SK-N-SH treated with all-trans-retinoic acid at 6 μM for 48 hours (cell line): ENCODE measurements at regions not wholly inside any gene's neighbourhood (a gene's known extent, or its start where the extent isn't known, plus 50 kb on each side); places are given as distances from the start of the nearest gene placed in this dataset.

ENCODE experiments used
- ATAC-seq: fragments of 200-7000 bp; cut with Tn5 transposase; 3 replicates; pipeline ENCODE4 v1.9.1; 2020; ENCODE audit warnings: mild to moderate bottlenecking, moderate library complexity
- ARNTL ChIP-seq: fragments of 450-650 bp; formaldehyde crosslinking; IDR thresholded peaks from 2 replicates; pipeline ENCODE4 v1.5.0; 2020; ENCODE audit warnings: low read depth, mild to moderate bottlenecking, moderate library complexity, borderline replicate concordance
- BACH2 ChIP-seq: fragments of 250-450 bp; sonication (Bioruptor Pico); IDR thresholded peaks from 2 replicates; pipeline ENCODE4 v1.9.0; 2021; ENCODE audit warnings: mild to moderate bottlenecking, borderline replicate concordance
- CREB5 ChIP-seq: fragments of 250-450 bp; sonication (Bioruptor Pico); IDR thresholded peaks from 2 replicates; pipeline ENCODE4 v1.5.1; 2020; ENCODE audit warnings: low read depth, mild to moderate bottlenecking, moderate library complexity
- CSDC2 ChIP-seq: fragments of 250-450 bp; sonication (Bioruptor Pico); IDR thresholded peaks from 2 replicates; pipeline ENCODE4 v1.5.0; 2020; ENCODE audit warnings: mild to moderate bottlenecking, moderate library complexity
- CSRNP3 ChIP-seq: fragments of 250-450 bp; sonication (Bioruptor Pico); IDR thresholded peaks from 2 replicates; pipeline ENCODE4 v1.5.1; 2021; ENCODE audit warnings: mild to moderate bottlenecking, moderate library complexity
- GLIS3 ChIP-seq: fragments of 250-450 bp; sonication (Bioruptor Pico); IDR thresholded peaks from 2 replicates; pipeline ENCODE4 v1.5.0; 2020; ENCODE audit warnings: mild to moderate bottlenecking, moderate library complexity
- ISL1 ChIP-seq: fragments of 250-450 bp; sonication (Bioruptor Pico); IDR thresholded peaks from 2 replicates; pipeline ENCODE4 v2.1.2; 2022; ENCODE audit warnings: mild to moderate bottlenecking, moderate library complexity
- PPARA ChIP-seq: fragments of 250-450 bp; sonication (Bioruptor Pico); IDR thresholded peaks from 2 replicates; pipeline ENCODE4 v1.5.0; 2020; ENCODE audit warnings: mild to moderate bottlenecking, borderline replicate concordance
- RARB ChIP-seq: fragments of 250-450 bp; sonication (Bioruptor Pico); IDR thresholded peaks from 2 replicates; pipeline ENCODE4 v1.8.0; 2021; ENCODE audit warnings: mild to moderate bottlenecking, moderate library complexity
- SNAI2 ChIP-seq: fragments of 250-450 bp; sonication (Bioruptor Pico); IDR thresholded peaks from 2 replicates; pipeline ENCODE4 v1.5.0; 2020; ENCODE audit warnings: mild to moderate bottlenecking, moderate library complexity
- TCF4 ChIP-seq: fragments of 250-450 bp; sonication (Bioruptor Pico); IDR thresholded peaks from 2 replicates; pipeline ENCODE4 v1.8.0; 2021; ENCODE audit warnings: mild to moderate bottlenecking, moderate library complexity, borderline replicate concordance
- TSHZ2 ChIP-seq: fragments of 250-450 bp; sonication (Bioruptor Pico); IDR thresholded peaks from 2 replicates; pipeline ENCODE4 v1.5.0; 2020; ENCODE audit warnings: mild to moderate bottlenecking, moderate library complexity
- ZC3H10 ChIP-seq: fragments of 250-450 bp; sonication (Bioruptor Pico); IDR thresholded peaks from 2 replicates; pipeline ENCODE4 v1.5.1; 2021; ENCODE audit warnings: mild to moderate bottlenecking, moderate library complexity
- ZFP3 ChIP-seq: fragments of 250-450 bp; sonication (Bioruptor Pico); IDR thresholded peaks from 2 replicates; pipeline ENCODE4 v1.5.0; 2020; ENCODE audit warnings: mild to moderate bottlenecking, moderate library complexity
- ZFP30 ChIP-seq: fragments of 450-650 bp; formaldehyde crosslinking; IDR thresholded peaks from 2 replicates; pipeline ENCODE4 v1.5.0; 2022; ENCODE audit warnings: mild to moderate bottlenecking, moderate library complexity
- ZNF565 ChIP-seq: fragments of 450-650 bp; formaldehyde crosslinking; conservative IDR thresholded peaks from 2 replicates; pipeline ENCODE4 v1.5.0; 2020; ENCODE audit warnings: low read depth, mild to moderate bottlenecking, moderate library complexity
- ZNF70 ChIP-seq: fragments of 450-650 bp; formaldehyde crosslinking; IDR thresholded peaks from 2 replicates; pipeline ENCODE4 v1.5.0; 2020; ENCODE audit warnings: mild to moderate bottlenecking, moderate library complexity
- ZNF8 ChIP-seq: fragments of 450-650 bp; formaldehyde crosslinking; IDR thresholded peaks from 2 replicates; pipeline ENCODE4 v1.5.0; 2020; ENCODE audit warnings: mild to moderate bottlenecking, moderate library complexity
- TF ChIP-seq, protein P1 (sequence below): fragments of 250-450 bp; sonication (Bioruptor Pico); IDR thresholded peaks from 2 replicates; pipeline ENCODE4 v1.8.0; 2021; ENCODE audit warnings: low read depth, mild to moderate bottlenecking, moderate library complexity, borderline replicate concordance
- TF ChIP-seq, protein P2 (sequence below): fragments of 250-450 bp; sonication (Bioruptor Pico); IDR thresholded peaks from 2 replicates; pipeline ENCODE4 v1.8.0; 2020; ENCODE audit warnings: mild to moderate bottlenecking, moderate library complexity, borderline replicate concordance

GRCh38 chr3:39631136-39631535, 163.7 kb downstream of the MOBP start (continued):
- TF ChIP-seq CSRNP3 (no peak), ZNF565 (no peak), CSDC2 (CRISPR knock-in tag) (no peak), ZFP30 (CRISPR knock-in tag) (no peak), TCF4 (CRISPR knock-in tag) (no peak), RARB (CRISPR knock-in tag) (no peak)

DNA sequence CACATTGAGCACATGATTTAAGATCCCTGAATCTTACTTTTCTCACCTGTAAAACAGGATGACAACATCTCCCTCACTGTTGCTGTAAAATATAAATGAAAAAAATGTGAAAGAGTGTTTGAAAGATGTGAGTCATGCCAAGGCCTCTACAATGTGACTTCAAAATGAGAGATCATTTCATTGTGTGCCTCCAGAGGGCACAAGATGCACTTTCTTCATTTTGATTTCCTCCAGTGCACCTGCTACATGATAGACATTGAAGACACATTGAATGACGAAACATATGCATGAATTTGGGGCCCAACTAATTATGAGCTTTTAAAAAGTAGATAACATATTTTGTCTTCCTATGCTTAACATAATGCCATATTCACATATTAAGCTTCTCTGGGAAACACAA, 170.3 kb downstream of the MOBP start:
- peak; percentile 54 for ATAC-seq
- TF ChIP-seq SNAI2 (no peak), TSHZ2 (CRISPR knock-in tag) (no peak), ZC3H10 (0 out of 2 replicates have a peak, but pooled peaks have one; percentile 46), CREB5 (CRISPR knock-in tag) (no peak), ZNF70 (CRISPR knock-in tag) (no peak)

DNA sequence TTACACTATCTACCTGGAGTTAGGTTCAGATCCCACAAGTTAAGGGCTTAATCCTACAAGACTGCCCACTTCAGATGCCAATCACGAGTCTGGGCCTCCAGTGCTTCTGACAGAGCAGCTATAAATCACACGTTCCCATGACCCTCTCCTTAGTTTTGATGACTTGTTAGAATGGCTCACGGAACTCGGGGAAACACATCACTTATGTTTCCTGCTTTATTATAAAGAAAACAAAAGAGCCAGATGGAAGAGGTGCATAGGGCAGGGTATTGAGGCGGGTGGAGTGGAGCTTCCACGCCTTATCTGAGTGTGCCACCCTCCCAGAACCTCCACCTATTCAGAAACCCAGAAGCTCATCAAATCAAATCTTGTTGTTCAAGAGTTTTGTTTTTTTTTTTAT, 170.8 kb downstream of the MOBP start:
- no peak for ATAC-seq

More for the DNA sequence above, 170.8 kb downstream of the MOBP start:
- TF ChIP-seq ISL1 (CRISPR knock-in tag) (no peak), ZNF70 (CRISPR knock-in tag) (no peak), BACH2 (CRISPR knock-in tag) (no peak), PPARA (CRISPR knock-in tag) (no peak), SNAI2 (no peak), CSRNP3 (no peak), ARNTL (CRISPR knock-in tag) (no peak), ZNF8 (CRISPR knock-in tag) (no peak), CSDC2 (CRISPR knock-in tag) (no peak), ZNF565 (no peak), ZFP3 (CRISPR knock-in tag) (no peak), TCF4 (CRISPR knock-in tag) (no peak), TSHZ2 (CRISPR knock-in tag) (no peak), GLIS3 (CRISPR knock-in tag) (no peak), ZFP30 (CRISPR knock-in tag) (no peak)
- TF ChIP-seq, protein P1, sequence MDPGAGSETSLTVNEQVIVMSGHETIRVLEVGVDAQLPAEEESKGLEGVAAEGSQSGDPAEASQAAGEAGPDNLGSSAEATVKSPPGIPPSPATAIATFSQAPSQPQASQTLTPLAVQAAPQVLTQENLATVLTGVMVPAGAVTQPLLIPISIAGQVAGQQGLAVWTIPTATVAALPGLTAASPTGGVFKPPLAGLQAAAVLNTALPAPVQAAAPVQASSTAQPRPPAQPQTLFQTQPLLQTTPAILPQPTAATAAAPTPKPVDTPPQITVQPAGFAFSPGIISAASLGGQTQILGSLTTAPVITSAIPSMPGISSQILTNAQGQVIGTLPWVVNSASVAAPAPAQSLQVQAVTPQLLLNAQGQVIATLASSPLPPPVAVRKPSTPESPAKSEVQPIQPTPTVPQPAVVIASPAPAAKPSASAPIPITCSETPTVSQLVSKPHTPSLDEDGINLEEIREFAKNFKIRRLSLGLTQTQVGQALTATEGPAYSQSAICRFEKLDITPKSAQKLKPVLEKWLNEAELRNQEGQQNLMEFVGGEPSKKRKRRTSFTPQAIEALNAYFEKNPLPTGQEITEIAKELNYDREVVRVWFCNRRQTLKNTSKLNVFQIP (CRISPR knock-in tag), result no peak
- TF ChIP-seq, protein P2, sequence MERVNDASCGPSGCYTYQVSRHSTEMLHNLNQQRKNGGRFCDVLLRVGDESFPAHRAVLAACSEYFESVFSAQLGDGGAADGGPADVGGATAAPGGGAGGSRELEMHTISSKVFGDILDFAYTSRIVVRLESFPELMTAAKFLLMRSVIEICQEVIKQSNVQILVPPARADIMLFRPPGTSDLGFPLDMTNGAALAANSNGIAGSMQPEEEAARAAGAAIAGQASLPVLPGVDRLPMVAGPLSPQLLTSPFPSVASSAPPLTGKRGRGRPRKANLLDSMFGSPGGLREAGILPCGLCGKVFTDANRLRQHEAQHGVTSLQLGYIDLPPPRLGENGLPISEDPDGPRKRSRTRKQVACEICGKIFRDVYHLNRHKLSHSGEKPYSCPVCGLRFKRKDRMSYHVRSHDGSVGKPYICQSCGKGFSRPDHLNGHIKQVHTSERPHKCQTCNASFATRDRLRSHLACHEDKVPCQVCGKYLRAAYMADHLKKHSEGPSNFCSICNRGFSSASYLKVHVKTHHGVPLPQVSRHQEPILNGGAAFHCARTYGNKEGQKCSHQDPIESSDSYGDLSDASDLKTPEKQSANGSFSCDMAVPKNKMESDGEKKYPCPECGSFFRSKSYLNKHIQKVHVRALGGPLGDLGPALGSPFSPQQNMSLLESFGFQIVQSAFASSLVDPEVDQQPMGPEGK (CRISPR knock-in tag), result no peak
